Loucy (cell line): ENCODE measurements at regions not wholly inside any gene's neighbourhood (a gene's known extent, or its start where the extent isn't known, plus 50 kb on each side); places are given as distances from the start of the nearest gene placed in this dataset.

Experiments
- H2AFZ ChIP-seq: fragments of 200-600 bp; sonication (generic); 2 replicates; pipeline ENCODE4 v1.6.0; 2016; ENCODE audit warnings: antibody characterized with exemption, mild to moderate bottlenecking, low read length, moderate library complexity
- H3F3A ChIP-seq: fragments of 200-600 bp; 2 replicates; pipeline ENCODE4 v1.6.0; 2016; ENCODE audit warnings: antibody characterized with exemption, low read depth, mild to moderate bottlenecking
- H3K27me3 ChIP-seq: fragments of 200-600 bp; sonication (generic); 2 replicates; pipeline ENCODE4 v1.6.1; 2014; ENCODE audit warnings: low read length, mild to moderate bottlenecking; ENCODE audit not compliant: insufficient read depth, poor library complexity, severe bottlenecking
- H3K36me3 ChIP-seq: fragments of 200-600 bp; sonication (generic); 2 replicates; pipeline ENCODE4 v1.6.1; 2016; ENCODE audit warnings: low read length; ENCODE audit not compliant: insufficient read depth
- H3K4me1 ChIP-seq: fragments of 200-600 bp; sonication (generic); 2 replicates; pipeline ENCODE4 v1.5.1; 2014; ENCODE audit warnings: low read length, mild to moderate bottlenecking; ENCODE audit not compliant: insufficient read depth, poor library complexity, severe bottlenecking
- H3K4me2 ChIP-seq: fragments of 200-600 bp; sonication (generic); 2 replicates; pipeline ENCODE4 v1.6.0; 2014; ENCODE audit warnings: antibody characterized with exemption, low read length, low read depth, mild to moderate bottlenecking; ENCODE audit not compliant: poor library complexity, severe bottlenecking
- H3K4me3 ChIP-seq: fragments of 200-600 bp; sonication (generic); 2 replicates; pipeline ENCODE4 v1.5.1; 2014; ENCODE audit warnings: low read length, mild to moderate bottlenecking, mixed read lengths; ENCODE audit not compliant: poor library complexity, severe bottlenecking
- H3K79me2 ChIP-seq: fragments of 200-600 bp; sonication (generic); 2 replicates; pipeline ENCODE4 v1.6.1; 2014; ENCODE audit warnings: low read length; ENCODE audit not compliant: insufficient read depth
- H3K9ac ChIP-seq: fragments of 200-600 bp; sonication (generic); 2 replicates; pipeline ENCODE4 v1.6.0; 2014; ENCODE audit warnings: mild to moderate bottlenecking, low read depth, low read length, moderate library complexity; ENCODE audit not compliant: poor library complexity, severe bottlenecking
- H3K9me2 ChIP-seq: fragments of 200-600 bp; sonication (generic); replicated peaks from 2 replicates; pipeline ENCODE4 v1.6.1; 2016; ENCODE audit warnings: low read depth, low read length, mixed read lengths
- H3K9me3 ChIP-seq: fragments of 200-600 bp; sonication (generic); 2 replicates; pipeline ENCODE4 v1.6.1; 2014; ENCODE audit warnings: mild to moderate bottlenecking, antibody characterized with exemption, low read length, low read depth; ENCODE audit not compliant: insufficient read depth
- H4K20me1 ChIP-seq: fragments of 200-600 bp; sonication (generic); 2 replicates; pipeline ENCODE4 v1.6.0; 2014; ENCODE audit warnings: antibody characterized with exemption, low read length, mild to moderate bottlenecking; ENCODE audit not compliant: insufficient read depth, poor library complexity, severe bottlenecking
- CTCF ChIP-seq: fragments of 200-600 bp; sonication (generic); conservative IDR thresholded peaks from 2 replicates; pipeline ENCODE4 v1.5.1; 2014; ENCODE audit warnings: mild to moderate bottlenecking, antibody characterized with exemption, low read length
- EZH2phosphoT487 ChIP-seq: fragments of 200-600 bp; IDR thresholded peaks from 2 replicates; pipeline ENCODE4 v1.6.1; 2018; ENCODE audit warnings: antibody characterized with exemption, mild to moderate bottlenecking, moderate library complexity, borderline replicate concordance

- Histone ChIP-seq H3K9ac (no peak overlapping the region), H3K4me1 (no peaks in the 10 kb centered on the region), H3K36me3 (no peaks in the 10 kb centered on the region), H3K4me2 (no peak overlapping the region), H3K9me2 (no peaks in the 10 kb centered on the region), H3K4me3 (no peak overlapping the region), H2AFZ (no peak overlapping the region), H3K9me3 (peaks cover 4% of the 10 kb centered on the region; the same call in 1 of the 2 replicates), H3F3A (no peaks in the 10 kb centered on the region), H3K27me3 (no peaks in the 10 kb centered on the region), H4K20me1 (no peaks in the 10 kb centered on the region), H3K79me2 (no peaks in the 10 kb centered on the region)
- no peak for TF ChIP-seq EZH2phosphoT487
- TF ChIP-seq CTCF: no peak
Observed at GRCh38 chr4:4714331-4714730, 145.1 kb upstream of the MSX1 start.

- TF ChIP-seq CTCF: no peak
- no peak for TF ChIP-seq EZH2phosphoT487
- H3K9ac ChIP-seq: no peak overlapping the region
- no peak overlapping the region for H3K4me2 ChIP-seq
- H4K20me1 ChIP-seq: no peaks in the 10 kb centered on the region
- H3K9me3 ChIP-seq: no peaks in the 10 kb centered on the region
- H2AFZ ChIP-seq: no peak overlapping the region
- H3K9me2 ChIP-seq: no peaks in the 10 kb centered on the region
- H3K4me1 ChIP-seq: no peaks in the 10 kb centered on the region
- H3K27me3 ChIP-seq: no peaks in the 10 kb centered on the region
- H3K79me2 ChIP-seq: no peaks in the 10 kb centered on the region
- H3K4me3 ChIP-seq: no peak overlapping the region
- no peaks in the 10 kb centered on the region for H3F3A ChIP-seq
- no peaks in the 10 kb centered on the region for H3K36me3 ChIP-seq
Observed at GRCh38 chr4:4712800-4713528, 146.5 kb upstream of the MSX1 start.

GRCh38 chr4:4711902-4712301 lies 147.6 kb upstream of the MSX1 start:
- Histone ChIP-seq H3K79me2 (no peaks in the 10 kb centered on the region), H3K36me3 (no peaks in the 10 kb centered on the region), H3K4me2 (no peak overlapping the region), H4K20me1 (no peaks in the 10 kb centered on the region), H3K9me2 (no peaks in the 10 kb centered on the region), H2AFZ (no peak overlapping the region), H3K4me1 (no peaks in the 10 kb centered on the region), H3K9me3 (no peaks in the 10 kb centered on the region), H3K9ac (no peak overlapping the region), H3K4me3 (no peak overlapping the region), H3F3A (no peaks in the 10 kb centered on the region), H3K27me3 (no peaks in the 10 kb centered on the region)
- TF ChIP-seq CTCF (no peak), EZH2phosphoT487 (no peak)
